Neural cell (in vitro differentiated cells): ENCODE measurements at regions not wholly inside any gene's neighbourhood (a gene's known extent, or its start where the extent isn't known, plus 50 kb on each side); places are given as distances from the start of the nearest gene placed in this dataset.

Source experiments
- TF ChIP-seq, protein P1 (sequence below): fragments of 450-650 bp; IDR thresholded peaks from 2 replicates; pipeline ENCODE4 v1.5.1; 2014; ENCODE audit warnings: antibody characterized with exemption, mild to moderate bottlenecking, moderate library complexity; ENCODE audit not compliant: poor library complexity, severe bottlenecking
- TF ChIP-seq, protein P2 (sequence below): IDR thresholded peaks from 2 replicates; pipeline ENCODE4 v1.6.1; 2012; ENCODE audit warnings: borderline replicate concordance

DNA sequence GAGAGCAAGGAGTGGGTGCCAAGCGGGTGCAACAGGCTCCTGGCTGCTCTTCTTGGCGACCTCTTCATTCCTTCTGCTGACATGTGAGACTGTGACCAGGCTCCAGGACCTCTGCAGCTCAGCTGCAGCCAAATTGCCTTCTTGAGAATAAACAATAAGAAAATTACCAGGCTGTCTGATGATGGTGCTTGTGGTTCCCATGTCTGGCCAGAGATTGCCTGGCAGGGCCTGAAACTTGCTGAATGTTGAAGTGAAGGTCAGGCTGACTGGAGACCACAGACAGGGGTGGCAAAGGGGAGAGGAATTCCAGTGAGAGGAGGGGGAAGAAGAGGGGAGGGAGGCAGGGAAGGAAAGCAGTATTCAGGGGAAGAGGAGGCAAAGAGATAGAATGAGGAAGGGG lies 497.4 kb upstream of the PODXL start:
- TF ChIP-seq, protein P1, sequence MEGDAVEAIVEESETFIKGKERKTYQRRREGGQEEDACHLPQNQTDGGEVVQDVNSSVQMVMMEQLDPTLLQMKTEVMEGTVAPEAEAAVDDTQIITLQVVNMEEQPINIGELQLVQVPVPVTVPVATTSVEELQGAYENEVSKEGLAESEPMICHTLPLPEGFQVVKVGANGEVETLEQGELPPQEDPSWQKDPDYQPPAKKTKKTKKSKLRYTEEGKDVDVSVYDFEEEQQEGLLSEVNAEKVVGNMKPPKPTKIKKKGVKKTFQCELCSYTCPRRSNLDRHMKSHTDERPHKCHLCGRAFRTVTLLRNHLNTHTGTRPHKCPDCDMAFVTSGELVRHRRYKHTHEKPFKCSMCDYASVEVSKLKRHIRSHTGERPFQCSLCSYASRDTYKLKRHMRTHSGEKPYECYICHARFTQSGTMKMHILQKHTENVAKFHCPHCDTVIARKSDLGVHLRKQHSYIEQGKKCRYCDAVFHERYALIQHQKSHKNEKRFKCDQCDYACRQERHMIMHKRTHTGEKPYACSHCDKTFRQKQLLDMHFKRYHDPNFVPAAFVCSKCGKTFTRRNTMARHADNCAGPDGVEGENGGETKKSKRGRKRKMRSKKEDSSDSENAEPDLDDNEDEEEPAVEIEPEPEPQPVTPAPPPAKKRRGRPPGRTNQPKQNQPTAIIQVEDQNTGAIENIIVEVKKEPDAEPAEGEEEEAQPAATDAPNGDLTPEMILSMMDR: no peak
- TF ChIP-seq, protein P2, sequence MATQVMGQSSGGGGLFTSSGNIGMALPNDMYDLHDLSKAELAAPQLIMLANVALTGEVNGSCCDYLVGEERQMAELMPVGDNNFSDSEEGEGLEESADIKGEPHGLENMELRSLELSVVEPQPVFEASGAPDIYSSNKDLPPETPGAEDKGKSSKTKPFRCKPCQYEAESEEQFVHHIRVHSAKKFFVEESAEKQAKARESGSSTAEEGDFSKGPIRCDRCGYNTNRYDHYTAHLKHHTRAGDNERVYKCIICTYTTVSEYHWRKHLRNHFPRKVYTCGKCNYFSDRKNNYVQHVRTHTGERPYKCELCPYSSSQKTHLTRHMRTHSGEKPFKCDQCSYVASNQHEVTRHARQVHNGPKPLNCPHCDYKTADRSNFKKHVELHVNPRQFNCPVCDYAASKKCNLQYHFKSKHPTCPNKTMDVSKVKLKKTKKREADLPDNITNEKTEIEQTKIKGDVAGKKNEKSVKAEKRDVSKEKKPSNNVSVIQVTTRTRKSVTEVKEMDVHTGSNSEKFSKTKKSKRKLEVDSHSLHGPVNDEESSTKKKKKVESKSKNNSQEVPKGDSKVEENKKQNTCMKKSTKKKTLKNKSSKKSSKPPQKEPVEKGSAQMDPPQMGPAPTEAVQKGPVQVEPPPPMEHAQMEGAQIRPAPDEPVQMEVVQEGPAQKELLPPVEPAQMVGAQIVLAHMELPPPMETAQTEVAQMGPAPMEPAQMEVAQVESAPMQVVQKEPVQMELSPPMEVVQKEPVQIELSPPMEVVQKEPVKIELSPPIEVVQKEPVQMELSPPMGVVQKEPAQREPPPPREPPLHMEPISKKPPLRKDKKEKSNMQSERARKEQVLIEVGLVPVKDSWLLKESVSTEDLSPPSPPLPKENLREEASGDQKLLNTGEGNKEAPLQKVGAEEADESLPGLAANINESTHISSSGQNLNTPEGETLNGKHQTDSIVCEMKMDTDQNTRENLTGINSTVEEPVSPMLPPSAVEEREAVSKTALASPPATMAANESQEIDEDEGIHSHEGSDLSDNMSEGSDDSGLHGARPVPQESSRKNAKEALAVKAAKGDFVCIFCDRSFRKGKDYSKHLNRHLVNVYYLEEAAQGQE: no peak
